SIG-M5 treated with dmso at 0.1 percent for 504 hours (cell line): ENCODE measurements at regions not wholly inside any gene's neighbourhood (a gene's known extent, or its start where the extent isn't known, plus 50 kb on each side); places are given as distances from the start of the nearest gene placed in this dataset.
A peak's percentile ranks its signal among the peaks of the same experiment; 100 is the strongest.

Source experiments
- DNase-seq: peaks from one replicate; lab custom pipeline; 2025; ENCODE audit not compliant: unreplicated experiment; lab: John Stamatoyannopoulos, UW

DNA sequence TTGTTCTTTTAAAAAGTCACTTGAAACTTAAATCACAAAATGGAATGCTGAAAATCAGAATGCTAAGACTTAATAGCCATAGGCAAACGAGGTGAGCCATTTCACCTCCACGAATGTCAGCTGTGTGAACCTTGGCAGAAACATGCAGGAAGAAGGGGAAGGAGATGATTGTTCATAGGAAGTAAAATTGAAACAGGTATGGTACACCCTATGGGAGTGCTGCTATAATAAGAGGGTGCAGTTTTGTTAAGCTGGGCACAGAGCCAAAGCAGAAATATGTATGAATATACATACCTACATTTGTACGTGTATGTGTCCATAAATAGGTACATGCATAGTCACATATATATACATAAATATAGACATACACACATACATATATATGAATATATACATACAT lies 51.0 kb upstream of the SPINK5 start:
- no peak for DNase-seq

DNA sequence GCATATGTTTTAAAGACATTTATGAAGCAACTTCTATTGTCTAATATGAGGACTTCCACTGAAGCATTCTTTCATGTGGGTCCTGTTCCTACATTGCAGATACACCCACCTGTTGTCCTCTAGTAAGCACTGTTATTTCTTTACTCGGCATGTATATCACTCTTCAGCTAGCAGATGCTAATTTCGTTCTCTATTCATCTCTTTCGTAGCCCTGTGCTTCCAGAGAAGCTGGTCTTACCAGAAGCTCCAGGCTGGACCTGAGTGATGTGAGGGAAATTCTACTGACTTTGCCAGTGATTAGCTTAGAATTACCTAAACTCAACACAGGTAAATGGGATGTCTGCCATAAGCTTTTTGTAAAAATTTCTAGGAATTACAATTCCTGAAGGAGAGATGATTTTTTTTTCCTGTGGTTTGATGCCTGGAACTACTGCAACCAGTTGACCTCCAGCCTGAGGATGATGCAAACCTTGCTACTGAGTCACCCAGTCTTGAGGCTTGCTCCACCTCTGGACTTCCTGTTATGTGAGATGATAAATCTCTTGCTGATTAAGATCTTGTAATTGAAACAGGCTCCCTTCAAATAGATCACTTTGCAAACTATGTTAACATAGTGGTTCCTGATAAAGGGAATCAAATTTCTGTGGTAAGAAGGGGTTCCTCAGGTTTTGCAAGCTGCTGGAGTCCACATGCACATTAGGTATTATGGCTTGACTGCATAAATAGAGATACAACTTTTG lies 52.2 kb upstream of the SPINK5 start:
- peak; percentile 58 for DNase-seq

DNA sequence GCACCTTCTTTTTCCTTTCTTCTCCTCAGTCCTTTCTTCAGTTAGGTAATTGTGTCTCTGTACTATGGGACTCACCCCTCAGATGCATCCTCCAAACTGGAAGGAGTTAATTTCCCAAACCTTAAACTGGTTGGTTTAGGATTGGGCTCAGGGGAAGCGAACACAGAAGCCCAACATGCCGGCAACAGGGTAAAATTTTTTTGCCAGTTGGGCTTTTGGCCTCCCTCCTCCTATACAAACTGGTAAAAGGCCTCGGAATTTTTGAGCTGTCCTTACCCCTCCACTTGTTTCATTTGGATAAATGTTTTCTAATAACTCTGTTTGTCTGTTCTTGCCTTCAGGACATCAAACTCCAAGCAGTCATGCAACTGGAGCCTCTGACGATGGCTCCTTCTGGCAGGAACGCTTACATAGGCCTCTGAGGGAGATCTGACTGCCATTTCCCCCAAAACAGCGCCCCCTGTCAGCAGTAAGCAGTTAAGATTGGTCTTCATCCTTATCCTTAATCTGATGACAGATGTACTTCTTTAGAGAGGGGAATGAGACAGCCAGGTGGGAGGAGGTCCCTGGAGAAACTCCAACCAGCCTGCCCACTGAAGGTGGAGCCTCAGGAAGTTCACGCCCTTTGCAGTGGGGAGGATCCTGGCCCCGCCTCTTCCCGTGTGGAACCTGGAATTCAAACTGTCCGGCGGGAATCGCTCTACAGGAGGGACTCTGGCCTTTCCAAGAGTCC lies 57.8 kb upstream of the SPINK5 start:
- no peak for DNase-seq

DNA sequence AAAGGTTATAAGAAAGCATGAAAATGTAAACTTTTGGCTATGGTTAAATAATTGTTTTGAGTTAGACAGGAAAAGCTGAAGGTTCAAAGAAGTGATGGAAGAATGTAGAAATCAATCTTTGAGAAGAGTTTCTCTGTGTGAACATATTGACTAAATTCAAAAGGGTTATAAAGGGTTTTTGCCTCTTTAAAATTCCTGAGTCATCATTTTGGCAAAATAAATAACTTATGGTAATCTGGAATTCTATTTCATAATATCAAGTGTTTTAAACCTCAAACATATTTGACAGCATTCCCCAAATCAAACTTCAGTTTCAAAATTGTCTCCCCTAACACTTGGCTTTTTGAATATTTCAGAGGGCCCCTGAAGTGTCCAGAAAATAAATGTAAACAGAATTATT lies 60.6 kb upstream of the SPINK5 start:
- no peak for DNase-seq

DNA sequence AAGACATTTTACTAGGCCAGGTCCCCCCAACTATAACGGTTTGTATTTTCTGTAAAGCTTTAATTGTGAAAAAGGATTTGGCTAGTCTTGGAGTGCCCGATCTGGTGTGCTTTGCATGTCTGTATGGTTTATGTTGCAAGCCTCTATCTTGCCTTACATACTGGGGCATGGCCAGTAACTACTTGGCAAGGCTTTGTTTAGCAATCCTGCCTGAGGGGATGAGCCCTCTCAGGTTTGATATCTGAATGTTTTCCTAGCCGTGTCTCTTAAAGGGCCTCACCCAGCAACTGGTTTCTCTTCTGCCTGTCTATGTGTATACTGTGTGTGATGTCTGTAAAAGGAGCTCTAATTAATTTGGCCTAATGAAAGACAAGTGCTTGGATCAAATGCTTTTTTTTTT lies 61.3 kb upstream of the SPINK5 start:
- DNase-seq: no peak

DNA sequence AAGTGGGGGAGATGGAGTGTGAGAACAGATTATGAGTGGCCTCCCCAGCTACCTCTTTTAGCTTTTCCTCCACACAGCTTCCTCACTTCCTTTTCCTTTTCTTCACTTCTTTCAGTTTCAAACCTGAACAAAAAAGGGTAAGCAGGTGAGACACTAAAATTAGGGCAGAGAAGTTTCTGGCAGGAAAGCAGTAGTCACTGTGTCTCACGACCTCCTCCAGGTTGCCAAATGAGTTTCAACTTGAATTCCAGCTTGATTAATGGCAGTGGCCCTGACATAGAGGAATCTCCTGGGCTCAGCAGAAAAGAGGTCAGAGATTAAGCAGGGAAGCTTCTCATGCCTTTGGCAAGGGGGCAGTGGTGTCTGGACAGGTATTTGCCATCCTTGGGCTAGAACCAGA lies 63.7 kb upstream of the SPINK5 start:
- DNase-seq: no peak

DNA sequence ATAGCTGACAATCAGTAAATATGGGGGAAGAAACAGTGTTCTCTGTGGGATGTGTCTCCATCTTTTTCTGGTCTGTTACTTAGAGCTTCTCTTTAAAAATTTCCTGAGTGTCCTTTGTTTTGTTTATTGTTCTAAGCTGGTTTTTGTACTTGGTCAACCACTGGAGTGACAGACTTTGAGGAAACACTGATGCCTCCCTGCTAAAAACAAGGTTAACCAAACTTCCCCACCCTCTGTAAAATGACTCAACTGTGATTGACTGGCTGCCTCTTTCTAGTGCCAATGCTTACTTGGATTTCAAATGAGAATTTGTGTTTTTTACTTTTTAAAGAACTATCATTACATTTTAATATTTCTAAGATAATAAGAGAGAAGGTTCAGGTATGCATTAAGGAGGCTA lies 65.1 kb upstream of the SPINK5 start:
- no peak for DNase-seq

DNA sequence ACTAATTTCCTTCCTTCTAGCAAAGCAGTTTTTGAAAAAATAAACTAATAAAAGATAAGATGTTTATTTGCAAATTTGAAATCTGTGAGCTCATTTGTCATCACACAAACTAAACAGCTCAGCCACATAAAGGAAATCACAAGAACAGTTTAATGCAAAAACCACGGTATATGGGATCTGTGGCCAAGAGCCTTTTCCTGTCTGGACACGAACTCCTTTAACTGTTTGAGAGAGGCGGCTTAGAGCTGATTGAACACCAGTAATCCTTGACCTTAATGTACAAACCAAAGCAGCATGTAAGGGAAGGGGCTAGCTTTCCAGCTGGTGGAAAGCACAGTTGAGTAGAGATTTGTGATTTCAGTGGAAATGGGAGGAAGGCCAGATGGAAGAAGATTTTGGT lies 66.3 kb upstream of the SPINK5 start:
- DNase-seq: no peak

DNA sequence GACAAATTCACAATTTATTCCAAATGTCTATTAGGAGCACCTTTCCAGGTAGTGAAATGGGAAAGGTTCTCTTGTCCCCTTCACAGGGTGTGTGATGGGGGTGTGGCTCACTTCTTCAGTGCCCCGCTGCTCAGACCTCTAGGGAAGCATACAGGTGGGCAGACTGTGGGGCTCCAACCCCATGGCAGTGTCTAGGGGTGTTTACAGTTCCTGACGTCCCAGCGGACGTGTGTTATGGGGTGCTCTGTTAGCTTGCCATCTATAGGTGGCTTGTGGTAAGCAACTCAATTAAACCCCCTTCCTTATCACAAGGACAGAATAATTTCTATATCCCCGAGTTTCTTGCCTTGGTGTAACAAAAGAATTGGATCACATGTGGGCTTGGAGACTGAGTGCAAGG lies 67.4 kb upstream of the SPINK5 start:
- DNase-seq: no peak

DNA sequence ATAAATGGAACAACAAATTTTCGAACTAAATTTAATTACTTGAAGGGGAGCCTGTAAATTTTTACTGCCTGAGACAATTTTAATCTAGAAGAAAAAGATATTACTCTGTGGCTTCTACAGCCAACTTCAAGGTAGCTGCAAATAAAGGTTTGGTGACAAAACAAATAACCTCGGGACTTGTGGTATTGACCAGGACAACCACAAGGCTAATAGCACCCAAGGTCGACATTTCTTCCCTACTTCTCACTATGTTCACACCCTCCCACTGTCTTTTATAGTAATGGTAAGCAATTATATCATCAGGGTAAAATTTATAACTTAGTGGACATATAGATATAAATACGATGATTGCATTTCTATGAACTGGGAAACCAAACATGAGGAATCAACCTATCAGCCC lies 67.9 kb upstream of the SPINK5 start:
- DNase-seq: no peak

DNA sequence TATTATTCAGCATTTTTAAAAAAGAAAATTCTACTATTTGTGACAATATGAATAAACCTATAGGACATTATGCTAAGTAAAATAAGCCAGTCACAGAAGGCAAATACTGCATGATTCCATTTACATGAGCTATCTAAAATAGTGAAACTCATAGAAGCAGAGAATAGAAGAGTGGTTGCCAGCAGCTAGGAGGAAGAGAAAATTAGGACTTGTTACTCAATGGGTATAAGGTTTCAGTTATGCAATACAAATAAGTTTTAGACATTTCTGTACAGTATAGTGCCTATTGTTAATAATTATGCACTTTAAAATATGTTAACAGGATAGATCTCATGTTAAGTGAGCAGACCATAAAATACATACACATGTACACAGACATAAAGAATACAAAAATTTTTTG lies 73.8 kb upstream of the SPINK5 start:
- no peak for DNase-seq

DNA sequence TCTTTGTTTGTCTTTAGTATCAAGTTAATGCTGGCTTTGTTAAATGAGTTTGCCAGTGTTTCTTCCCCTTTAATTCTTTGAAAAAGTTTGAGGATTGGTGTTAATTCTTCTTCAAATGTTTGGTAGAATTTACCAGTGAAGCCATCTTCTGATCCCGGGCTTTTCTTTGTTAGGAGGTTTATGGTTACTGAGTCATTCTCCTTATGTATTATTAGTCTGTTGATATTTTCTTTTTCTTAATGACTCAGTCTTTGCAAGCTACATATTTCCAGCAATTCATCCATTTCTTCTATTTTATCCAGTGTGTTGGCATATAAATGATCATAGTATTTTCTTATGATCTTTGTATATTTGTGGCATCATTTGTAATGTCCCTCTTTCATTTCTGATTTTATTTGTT lies 74.5 kb upstream of the SPINK5 start:
- no peak for DNase-seq

DNA sequence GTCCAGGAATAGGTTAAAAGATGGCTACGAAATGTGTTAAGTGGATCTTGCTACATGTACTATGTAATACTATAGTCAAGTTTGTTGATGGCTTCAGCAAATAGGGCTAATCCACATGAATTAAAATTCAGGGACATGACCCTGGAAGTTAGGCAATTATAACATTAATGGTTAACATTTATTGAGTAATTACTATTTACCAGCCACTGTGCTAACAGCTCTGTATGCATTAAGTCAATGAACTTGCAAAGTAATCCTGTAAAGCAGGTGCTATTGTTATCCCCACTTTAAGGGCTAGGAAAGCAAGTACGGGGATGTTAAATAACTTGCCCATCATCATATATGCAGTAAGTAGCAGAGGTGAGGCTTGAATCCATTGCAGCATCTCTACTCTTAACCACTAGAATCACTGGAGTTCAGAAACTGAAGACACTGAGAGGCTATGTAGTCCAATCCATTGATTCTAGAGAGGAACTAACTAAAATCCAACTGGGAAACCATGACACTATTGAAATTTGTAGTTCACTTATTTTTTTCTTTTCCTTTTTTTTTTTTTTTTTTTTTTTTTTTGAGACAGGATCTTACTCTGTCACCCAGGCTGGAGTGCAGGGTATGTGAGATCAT lies 77.5 kb upstream of the SPINK5 start:
- no peak for DNase-seq

DNA sequence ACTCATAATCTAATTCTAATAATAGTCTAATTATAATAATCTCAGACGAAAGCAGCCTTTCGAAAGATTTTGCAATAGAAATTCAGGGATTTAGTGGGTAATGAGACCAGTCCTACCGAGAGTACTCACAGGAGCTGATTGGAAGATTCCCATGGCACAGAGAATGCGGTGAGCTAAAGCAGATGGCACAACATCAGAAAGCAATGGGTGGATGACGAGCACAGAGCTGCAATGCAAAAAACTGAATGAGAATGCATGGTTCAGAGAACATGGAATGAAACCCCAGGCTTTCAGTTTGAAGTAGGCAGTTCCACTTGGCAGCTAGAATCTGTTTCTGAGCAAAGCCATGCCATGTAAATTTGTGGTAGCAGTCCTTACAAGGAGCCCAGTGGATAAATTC lies 78.2 kb upstream of the SPINK5 start:
- no peak for DNase-seq

DNA sequence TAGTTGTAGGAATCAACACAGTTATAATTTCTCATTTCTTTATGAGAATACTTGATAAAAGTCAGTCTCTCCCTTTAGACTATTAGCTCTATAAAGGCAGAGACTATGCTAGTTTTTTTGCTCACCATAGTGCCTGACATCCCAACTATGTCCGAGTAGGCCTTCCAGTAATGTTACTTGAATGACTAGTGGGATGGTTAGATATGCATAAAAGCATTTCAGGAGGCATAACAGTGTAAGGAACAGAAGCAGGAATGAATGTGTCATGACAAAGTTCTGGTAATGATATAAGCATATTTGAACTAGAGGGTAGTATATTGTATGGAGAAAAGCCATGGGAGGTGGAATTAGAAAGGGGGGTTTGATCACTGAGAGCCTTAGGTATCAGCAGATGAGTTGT lies 77.4 kb upstream of the C5orf46 start:
- no peak for DNase-seq

DNA sequence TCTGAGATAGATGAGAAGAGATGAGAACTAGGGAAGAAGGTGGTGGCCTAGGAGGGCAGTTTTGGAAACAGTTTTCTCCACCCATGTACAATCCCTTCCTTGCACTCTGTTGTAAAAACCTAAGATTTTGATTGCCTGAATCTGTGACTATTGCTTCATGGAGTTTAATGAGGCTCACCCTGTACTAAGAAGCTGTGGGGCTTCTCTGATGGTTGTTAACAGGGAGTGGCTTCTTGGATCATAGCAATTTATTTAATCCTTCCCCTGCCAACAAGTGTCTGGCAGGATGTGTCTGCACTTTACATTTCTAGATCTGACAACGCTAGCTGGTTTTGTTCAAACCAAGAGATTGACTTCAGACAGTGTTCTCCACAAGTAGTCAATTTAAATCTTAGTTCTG lies 74.7 kb upstream of the C5orf46 start:
- DNase-seq: no peak

DNA sequence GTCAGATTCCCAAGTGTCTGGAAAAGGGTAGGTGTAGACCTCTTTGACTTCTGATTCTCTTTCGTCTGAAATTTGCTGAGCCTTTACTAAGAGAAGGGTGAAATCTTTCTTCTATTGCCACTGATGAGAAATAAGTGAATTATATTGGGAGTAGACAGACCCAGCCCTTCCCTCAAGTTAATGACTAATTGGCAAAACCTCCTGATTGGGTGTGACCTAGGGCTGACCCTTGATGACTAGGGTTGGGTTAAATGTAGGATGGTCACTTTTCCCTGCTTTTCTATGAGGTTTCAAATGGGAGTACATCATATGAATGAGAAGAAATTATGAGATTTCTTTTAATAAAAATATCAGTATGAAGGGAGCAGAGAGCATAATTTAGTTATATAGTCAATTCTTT lies 73.4 kb upstream of the C5orf46 start:
- no peak for DNase-seq

DNA sequence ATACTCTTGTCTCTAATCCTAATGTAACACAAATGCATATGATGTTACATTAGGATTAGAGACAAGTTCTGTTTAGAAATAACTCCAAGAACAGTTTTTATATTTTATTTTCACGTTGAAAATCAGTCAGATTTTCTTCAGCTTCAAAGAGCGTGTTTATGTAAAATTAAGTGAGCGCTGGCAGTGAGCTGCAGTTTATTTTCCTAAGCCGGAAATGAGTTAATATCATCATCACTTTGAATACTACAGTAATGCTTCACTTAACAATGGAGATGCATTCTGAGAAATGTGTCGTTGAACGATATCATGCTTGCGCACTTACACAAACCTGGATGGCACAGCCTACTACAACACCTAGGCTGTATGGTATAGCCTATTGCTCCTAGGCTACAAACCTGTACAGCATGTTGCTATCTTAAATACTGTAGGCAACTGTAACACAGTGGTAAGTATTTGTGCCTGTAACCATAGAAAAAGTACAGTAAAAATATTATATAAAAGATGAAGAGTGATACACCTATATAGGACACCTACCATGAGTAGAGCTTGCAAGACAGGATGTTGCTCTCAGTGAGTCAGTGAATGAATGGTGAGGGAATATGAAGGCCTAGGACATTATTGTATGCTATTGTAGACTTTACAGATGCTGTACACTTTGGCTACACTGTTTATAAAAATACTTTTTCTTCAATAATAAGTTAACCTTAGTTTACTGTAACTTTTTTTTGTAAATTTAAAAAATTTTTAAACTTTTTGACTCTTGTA lies 65.9 kb upstream of the C5orf46 start:
- no peak for DNase-seq

DNA sequence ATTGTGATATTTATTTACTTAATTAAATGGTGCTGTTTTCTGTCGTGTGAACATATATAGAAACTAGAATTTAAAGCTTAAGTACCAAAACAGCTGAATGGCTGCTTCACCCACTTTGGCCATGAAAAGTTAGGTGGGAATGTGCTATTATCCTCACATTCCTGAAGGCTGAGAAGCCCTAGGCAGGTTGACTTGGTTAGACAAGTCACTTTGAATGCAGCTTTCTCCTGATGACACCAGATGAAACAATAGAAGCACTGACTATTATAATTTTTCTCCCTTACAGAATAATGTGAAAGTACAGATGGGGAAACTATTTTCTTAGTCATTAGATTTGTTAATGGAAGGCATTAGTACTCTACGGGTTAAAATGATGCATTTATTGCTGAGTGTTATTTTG lies 65.1 kb upstream of the C5orf46 start:
- DNase-seq: no peak

DNA sequence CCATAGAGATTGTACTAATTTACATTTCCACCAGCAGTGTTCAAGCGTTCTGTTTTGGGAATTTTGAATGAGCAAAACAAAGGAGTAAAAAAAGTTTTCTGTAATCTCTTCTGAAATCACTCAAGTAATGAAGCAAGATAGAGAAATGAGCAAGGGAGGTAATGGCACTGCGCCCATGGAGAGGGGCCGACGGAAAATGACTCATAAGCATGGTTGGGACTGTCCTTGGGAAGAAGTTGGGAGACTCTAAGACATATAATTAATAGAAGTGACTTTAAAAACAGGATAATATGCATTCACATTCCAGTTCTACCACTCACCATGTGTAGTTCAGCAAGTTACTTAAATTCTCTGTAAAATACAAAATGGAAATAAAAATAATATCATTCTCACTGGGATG lies 62.5 kb upstream of the C5orf46 start:
- DNase-seq: no peak

DNA sequence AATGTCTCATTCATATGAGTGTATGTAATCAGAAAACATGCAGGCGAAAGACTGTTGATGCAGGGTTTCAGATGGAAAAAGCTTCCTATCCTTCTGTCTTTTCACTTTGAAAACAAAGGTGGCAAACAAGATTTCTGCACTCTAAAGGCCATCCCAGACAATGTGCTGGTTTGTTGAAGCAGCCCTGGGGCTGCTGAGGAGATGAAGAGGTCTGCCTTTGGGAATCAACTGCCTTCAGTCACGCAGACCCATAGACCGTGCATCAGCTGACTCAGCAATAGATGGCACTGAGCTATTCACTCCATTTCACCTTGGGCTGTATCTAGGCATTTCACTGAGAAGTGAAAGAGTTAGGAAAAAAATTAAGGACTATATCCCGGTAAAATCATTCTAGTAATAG lies 60.5 kb upstream of the C5orf46 start:
- no peak for DNase-seq

DNA sequence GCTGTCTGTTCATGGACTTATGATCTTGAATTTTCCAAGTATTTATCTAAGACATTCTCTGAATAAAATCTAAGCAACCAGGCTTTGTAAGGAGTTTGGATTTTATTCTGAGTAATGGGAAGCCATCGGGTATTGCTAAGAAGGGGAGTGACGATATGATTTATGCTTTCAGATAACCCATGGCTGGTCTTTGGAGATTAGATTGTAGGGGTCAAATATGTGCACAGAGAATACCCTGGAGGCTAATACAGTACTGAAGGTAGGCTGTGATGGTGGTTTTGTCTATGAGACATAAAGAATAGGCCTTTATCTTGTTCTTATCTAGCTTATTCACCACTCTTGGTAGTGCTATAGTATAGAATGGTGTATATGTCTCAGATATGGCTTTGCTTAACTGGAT lies 60.0 kb upstream of the C5orf46 start:
- no peak for DNase-seq
